Endothelial cell of umbilical vein (primary cell): ENCODE measurements at regions not wholly inside any gene's neighbourhood (a gene's known extent, or its start where the extent isn't known, plus 50 kb on each side); places are given as distances from the start of the nearest gene placed in this dataset.

Source experiments
- EZH2 ChIP-seq: IDR thresholded peaks from 2 replicates; pipeline ENCODE4 v1.6.1; 2012; ENCODE audit warnings: borderline replicate concordance, low read depth, mild to moderate bottlenecking, moderate library complexity, low read length, inconsistent platforms; ENCODE audit not compliant: severe bottlenecking
- POLR2A ChIP-seq: IDR thresholded peaks from 2 replicates; pipeline ENCODE4 v1.6.1; 2012; ENCODE audit warnings: low read depth, mild to moderate bottlenecking, control low read depth, low read length
- TF ChIP-seq, protein P1 (sequence below), 2 donors: IDR thresholded peaks; 1 replicate in 1 of 2; 2 replicates in 1 of 2; pipeline ENCODE4 v1.5.1; 2011; ENCODE audit warnings: low read length in 2 of 2, mild to moderate bottlenecking in 2 of 2, moderate library complexity in 2 of 2, control low read depth in 1 of 2, inconsistent platforms in 1 of 2, low read depth in 1 of 2; ENCODE audit not compliant: insufficient read depth in 1 of 2; ENCODE audit errors: extremely low read depth in 1 of 2

DNA sequence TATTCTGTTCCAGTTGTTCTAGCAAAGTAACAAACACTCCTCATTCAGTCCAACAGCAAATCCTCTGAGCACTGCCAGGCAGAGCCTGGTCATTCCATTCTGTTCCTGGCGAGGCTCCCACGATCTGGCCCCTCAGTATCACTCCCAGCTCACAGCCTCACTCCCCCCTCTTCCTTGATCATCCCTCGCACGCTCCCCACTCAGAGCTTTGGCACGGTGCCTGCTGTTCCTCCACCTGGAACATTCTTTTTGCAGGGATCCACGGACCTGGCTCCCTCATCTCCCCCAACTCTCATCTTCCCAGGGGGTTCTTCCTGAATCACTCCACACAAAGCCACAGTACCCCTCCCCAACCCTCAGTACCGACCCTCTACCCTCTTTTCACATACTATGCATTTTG, 192.3 kb downstream of the ATPSCKMT start:
- TF ChIP-seq, protein P1, sequence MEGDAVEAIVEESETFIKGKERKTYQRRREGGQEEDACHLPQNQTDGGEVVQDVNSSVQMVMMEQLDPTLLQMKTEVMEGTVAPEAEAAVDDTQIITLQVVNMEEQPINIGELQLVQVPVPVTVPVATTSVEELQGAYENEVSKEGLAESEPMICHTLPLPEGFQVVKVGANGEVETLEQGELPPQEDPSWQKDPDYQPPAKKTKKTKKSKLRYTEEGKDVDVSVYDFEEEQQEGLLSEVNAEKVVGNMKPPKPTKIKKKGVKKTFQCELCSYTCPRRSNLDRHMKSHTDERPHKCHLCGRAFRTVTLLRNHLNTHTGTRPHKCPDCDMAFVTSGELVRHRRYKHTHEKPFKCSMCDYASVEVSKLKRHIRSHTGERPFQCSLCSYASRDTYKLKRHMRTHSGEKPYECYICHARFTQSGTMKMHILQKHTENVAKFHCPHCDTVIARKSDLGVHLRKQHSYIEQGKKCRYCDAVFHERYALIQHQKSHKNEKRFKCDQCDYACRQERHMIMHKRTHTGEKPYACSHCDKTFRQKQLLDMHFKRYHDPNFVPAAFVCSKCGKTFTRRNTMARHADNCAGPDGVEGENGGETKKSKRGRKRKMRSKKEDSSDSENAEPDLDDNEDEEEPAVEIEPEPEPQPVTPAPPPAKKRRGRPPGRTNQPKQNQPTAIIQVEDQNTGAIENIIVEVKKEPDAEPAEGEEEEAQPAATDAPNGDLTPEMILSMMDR (IDR thresholded peaks at IDR 0.05; ENCODE audit: extremely low read depth in 1 of 2, insufficient read depth in 1 of 2, low read depth in 1 of 2, low read length in 2 of 2) = no peak
- TF ChIP-seq POLR2A (no peak), EZH2 (no peak)
